ENCODE measurements at regions not wholly inside any gene's neighbourhood (a gene's known extent, or its start where the extent isn't known, plus 50 kb on each side); places are given as distances from the start of the nearest gene placed in this dataset.

DNA sequence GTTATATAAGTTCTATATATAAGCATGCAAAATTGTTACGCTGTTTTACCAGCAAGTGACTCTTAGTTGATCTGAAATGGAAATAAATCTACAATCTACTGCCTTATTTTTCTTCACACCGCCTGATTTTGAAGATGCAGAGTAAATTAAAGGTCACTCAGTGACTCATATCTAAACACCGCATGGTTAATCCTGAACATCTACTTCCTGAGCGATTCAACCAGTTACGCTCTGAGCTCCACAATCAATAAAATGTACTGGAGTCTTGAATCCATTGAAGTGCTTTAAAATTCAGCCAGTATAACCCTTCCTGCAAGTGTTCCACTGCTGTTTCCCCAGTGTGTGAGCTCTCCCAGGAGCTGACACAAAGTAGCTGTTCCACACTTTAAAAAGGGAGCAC is 192.8 kb downstream of the SLC7A11 start:
- H3K9me3 ChIP-seq: no peaks in the 10 kb centered on the region
- no peak overlapping the region for H3K27ac ChIP-seq
- peaks cover 0 to 17% of the 10 kb centered on the region in 2 donors for H3K4me1 ChIP-seq
- no peaks in the 10 kb centered on the region for H3K36me3 ChIP-seq
- H3K4me3 ChIP-seq: no peak overlapping the region
- no peak for DNase-seq (ENCODE audit: low spot score)
- H3K27me3 ChIP-seq: no peaks in the 10 kb centered on the region
- TF ChIP-seq, protein P1, sequence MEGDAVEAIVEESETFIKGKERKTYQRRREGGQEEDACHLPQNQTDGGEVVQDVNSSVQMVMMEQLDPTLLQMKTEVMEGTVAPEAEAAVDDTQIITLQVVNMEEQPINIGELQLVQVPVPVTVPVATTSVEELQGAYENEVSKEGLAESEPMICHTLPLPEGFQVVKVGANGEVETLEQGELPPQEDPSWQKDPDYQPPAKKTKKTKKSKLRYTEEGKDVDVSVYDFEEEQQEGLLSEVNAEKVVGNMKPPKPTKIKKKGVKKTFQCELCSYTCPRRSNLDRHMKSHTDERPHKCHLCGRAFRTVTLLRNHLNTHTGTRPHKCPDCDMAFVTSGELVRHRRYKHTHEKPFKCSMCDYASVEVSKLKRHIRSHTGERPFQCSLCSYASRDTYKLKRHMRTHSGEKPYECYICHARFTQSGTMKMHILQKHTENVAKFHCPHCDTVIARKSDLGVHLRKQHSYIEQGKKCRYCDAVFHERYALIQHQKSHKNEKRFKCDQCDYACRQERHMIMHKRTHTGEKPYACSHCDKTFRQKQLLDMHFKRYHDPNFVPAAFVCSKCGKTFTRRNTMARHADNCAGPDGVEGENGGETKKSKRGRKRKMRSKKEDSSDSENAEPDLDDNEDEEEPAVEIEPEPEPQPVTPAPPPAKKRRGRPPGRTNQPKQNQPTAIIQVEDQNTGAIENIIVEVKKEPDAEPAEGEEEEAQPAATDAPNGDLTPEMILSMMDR (IDR thresholded peaks at IDR 0.05): no peak

- TF ChIP-seq, protein P1 (IDR thresholded peaks at IDR 0.05): no peak
- H3K4me3 ChIP-seq: no peak overlapping the region
Observed at GRCh38 chr4:138047290-138047689, 194.9 kb downstream of the SLC7A11 start.

GRCh38 chr4:138045036-138045435 is 197.1 kb downstream of the SLC7A11 start:
- Histone ChIP-seq H3K27ac (no peak overlapping the region), H3K9me3 (no peaks in the 10 kb centered on the region), H3K36me3 (no peaks in the 10 kb centered on the region), H3K27me3 (no peaks in the 10 kb centered on the region), H3K4me1 (no peaks in the 10 kb centered on the region), H3K4me3 (no peak overlapping the region)
- no peak for DNase-seq (ENCODE audit: low spot score)
- TF ChIP-seq, protein P1 (IDR thresholded peaks at IDR 0.05): no peak

More at GRCh38 chr4:138047290-138047689, 194.9 kb downstream of the SLC7A11 start:
- Histone ChIP-seq H3K4me1 (no peaks in the 10 kb centered on the region), H3K9me3 (no peaks in the 10 kb centered on the region), H3K27me3 (no peaks in the 10 kb centered on the region), H3K27ac (no peak overlapping the region), H3K36me3 (no peaks in the 10 kb centered on the region)
- DNase-seq (ENCODE audit: low spot score): no peak

DNA sequence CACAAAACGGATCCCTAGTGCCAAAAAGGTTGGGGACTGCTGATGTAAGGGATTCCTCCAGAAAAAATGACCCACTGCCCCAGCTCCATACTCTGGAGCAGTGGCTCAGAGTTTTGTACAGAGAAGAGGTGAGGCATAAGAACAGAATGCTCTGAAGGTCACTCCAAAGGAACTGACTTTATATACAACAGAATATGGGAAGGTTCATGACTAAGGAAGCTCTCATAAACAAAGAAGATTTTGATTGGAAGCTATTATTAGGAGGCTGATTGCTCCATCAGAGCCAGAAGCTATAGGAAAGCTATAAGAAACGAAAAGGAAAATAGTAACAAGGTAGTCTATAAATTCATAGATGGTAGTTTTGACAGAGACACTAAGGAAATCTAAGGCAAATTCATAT is 203.1 kb downstream of the SLC7A11 start:
- H3K27ac ChIP-seq: no peak overlapping the region
- no peak for DNase-seq (ENCODE audit: low spot score)
- H3K36me3 ChIP-seq: no peaks in the 10 kb centered on the region
- TF ChIP-seq, protein P1 (IDR thresholded peaks at IDR 0.05): no peak
- peaks cover 0 to 7% of the 10 kb centered on the region in 2 donors for H3K4me1 ChIP-seq
- no peaks in the 10 kb centered on the region for H3K9me3 ChIP-seq
- no peak overlapping the region for H3K4me3 ChIP-seq
- no peaks in the 10 kb centered on the region for H3K27me3 ChIP-seq

DNA sequence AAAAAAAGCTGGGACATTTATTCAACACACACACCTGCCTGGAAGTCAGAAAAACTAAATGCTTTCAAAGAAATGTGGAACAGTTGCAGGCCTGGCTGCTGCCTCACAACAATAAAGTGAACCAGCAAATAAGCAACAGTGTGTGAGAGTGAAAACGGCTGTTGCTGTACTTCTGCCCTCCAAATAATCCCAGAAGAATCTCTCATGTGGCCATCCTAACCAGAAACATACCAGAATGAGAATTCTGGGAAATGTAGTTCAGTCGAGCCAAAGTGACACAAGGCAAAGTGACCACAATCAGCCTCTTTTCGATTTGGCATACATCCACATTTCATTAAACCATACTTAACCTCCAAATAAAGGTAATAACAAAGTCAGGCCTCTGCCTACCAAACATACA is 204.5 kb downstream of the SLC7A11 start:
- no peak for DNase-seq (ENCODE audit: low spot score)
- no peak overlapping the region for H3K27ac ChIP-seq
- H3K27me3 ChIP-seq: no peaks in the 10 kb centered on the region
- no peaks in the 10 kb centered on the region for H3K36me3 ChIP-seq
- TF ChIP-seq, protein P1 (IDR thresholded peaks at IDR 0.05): no peak
- H3K9me3 ChIP-seq: no peaks in the 10 kb centered on the region
- H3K4me1 ChIP-seq: peaks cover 0 to 7% of the 10 kb centered on the region in 2 donors
- no peak overlapping the region for H3K4me3 ChIP-seq

- Histone ChIP-seq H3K9me3 (no peaks in the 10 kb centered on the region), H3K27ac (peak overlapping the region; percentile 42 to 44), H3K4me1 (peaks cover 0 to 7% of the 10 kb centered on the region in 2 donors), H3K4me3 (no peak overlapping the region), H3K27me3 (no peaks in the 10 kb centered on the region), H3K36me3 (no peaks in the 10 kb centered on the region)
- no peak for DNase-seq (ENCODE audit: low spot score)
- TF ChIP-seq, protein P1 (IDR thresholded peaks at IDR 0.05): peak; percentile 56 to 70
Observed at GRCh38 chr4:138035781-138036258, 206.3 kb downstream of the SLC7A11 start.
